Astrocyte of the cerebellum (primary cell): ENCODE measurements at regions not wholly inside any gene's neighbourhood (a gene's known extent, or its start where the extent isn't known, plus 50 kb on each side); places are given as distances from the start of the nearest gene placed in this dataset.

Experiments
- DNase-seq: peaks from one replicate; pipeline ENCODE4 v3.0.0-alpha.2; 2011; ENCODE audit warnings: low read depth
- H3K4me3 ChIP-seq: 2 replicates; pipeline ENCODE4 v1.5.1; 2011; ENCODE audit warnings: mild to moderate bottlenecking, low read depth, low read length, moderate library complexity
- in situ Hi-C: cut with HindIII; loops from 2 replicates; pipeline ENCODE4 v1.10.0; 2017; ENCODE audit warnings: low sequenced_read_pairs
- TF ChIP-seq, protein P1 (sequence below): IDR thresholded peaks from 2 replicates; pipeline ENCODE4 v1.5.1; 2012; ENCODE audit warnings: low read length, low read depth, moderate library complexity, mild to moderate bottlenecking; ENCODE audit errors: missing control alignments

DNA sequence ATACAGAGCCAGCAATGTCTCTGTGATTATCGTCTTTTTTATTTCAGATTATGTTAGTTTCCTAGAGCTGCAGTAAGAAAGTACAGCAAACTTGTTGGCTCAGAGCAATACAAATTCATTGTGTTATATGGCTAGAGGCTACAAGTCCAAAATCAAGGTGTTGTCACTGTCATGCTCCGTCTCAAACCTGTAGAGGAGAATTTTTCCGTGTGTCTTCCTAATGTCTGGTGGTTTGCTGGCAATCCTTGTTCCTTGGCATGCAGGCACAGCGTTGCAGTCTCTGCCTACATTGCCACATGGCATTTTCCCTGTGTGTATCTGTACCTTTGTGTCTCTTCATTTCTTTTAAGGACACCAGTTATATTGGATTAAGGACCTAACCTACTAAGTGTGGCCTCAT lies 244.4 kb downstream of the LRRIQ3 start:
- no peak overlapping the region for H3K4me3 ChIP-seq
- in situ Hi-C loops = no loop called here
- DNase-seq = no peak
- TF ChIP-seq, protein P1, sequence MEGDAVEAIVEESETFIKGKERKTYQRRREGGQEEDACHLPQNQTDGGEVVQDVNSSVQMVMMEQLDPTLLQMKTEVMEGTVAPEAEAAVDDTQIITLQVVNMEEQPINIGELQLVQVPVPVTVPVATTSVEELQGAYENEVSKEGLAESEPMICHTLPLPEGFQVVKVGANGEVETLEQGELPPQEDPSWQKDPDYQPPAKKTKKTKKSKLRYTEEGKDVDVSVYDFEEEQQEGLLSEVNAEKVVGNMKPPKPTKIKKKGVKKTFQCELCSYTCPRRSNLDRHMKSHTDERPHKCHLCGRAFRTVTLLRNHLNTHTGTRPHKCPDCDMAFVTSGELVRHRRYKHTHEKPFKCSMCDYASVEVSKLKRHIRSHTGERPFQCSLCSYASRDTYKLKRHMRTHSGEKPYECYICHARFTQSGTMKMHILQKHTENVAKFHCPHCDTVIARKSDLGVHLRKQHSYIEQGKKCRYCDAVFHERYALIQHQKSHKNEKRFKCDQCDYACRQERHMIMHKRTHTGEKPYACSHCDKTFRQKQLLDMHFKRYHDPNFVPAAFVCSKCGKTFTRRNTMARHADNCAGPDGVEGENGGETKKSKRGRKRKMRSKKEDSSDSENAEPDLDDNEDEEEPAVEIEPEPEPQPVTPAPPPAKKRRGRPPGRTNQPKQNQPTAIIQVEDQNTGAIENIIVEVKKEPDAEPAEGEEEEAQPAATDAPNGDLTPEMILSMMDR = no peak

- DNase-seq = no peak
- H3K4me3 ChIP-seq = no peak overlapping the region
- in situ Hi-C loops = no loop called here
- TF ChIP-seq, protein P1 = no peak
Measured at GRCh38 chr1:73953186-73953585, 244.8 kb downstream of the LRRIQ3 start.

- no peak overlapping the region for H3K4me3 ChIP-seq
- in situ Hi-C loops = no loop called here
- TF ChIP-seq, protein P1 = no peak
- no peak for DNase-seq
Measured at GRCh38 chr1:73948055-73948454, 249.9 kb downstream of the LRRIQ3 start.

DNA sequence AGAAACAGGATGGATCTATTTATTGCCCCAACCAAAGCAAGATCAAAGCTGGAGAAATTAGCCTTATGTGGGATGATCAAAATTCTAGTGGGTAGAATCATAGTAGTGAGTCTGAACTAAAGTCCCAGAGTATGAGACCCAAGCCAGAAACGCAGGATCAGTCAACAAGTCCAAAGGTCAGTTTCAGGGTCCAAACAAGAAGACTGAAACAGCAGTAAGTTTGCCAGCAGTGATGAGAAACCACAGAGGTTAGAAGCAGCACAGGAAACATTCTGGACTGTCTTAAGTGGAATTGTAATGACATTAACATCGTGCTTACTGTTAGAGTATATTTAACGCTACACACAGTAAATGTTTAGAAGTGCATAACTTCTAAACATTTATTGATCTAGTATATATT lies 251.0 kb downstream of the LRRIQ3 start:
- in situ Hi-C loops = no loop called here
- H3K4me3 ChIP-seq = no peak overlapping the region
- no peak for DNase-seq
- TF ChIP-seq, protein P1 = no peak

GRCh38 chr1:73943270-73943669 lies 254.7 kb downstream of the LRRIQ3 start:
- in situ Hi-C loops = no loop called here
- TF ChIP-seq, protein P1 = no peak
- no peak for DNase-seq
- H3K4me3 ChIP-seq = no peak overlapping the region

GRCh38 chr1:73930293-73930692 lies 267.7 kb downstream of the LRRIQ3 start:
- no peak overlapping the region for H3K4me3 ChIP-seq
- no peak for DNase-seq
- TF ChIP-seq, protein P1 = no peak
- in situ Hi-C loops = no loop called here

- H3K4me3 ChIP-seq = no peak overlapping the region
- in situ Hi-C loops = no loop called here
- DNase-seq = no peak
- TF ChIP-seq, protein P1 = no peak
Measured at GRCh38 chr1:73914951-73915350, 283.0 kb downstream of the LRRIQ3 start.
